Adipocyte (in vitro differentiated cells): ENCODE measurements at regions not wholly inside any gene's neighbourhood (a gene's known extent, or its start where the extent isn't known, plus 50 kb on each side); places are given as distances from the start of the nearest gene placed in this dataset.

Experiments used
- DNase-seq: peaks from one replicate; pipeline ENCODE4 v3.0.0-alpha.2; 2015; ENCODE audit warnings: low read depth
- H3K27me3 ChIP-seq: replicated peaks from 2 replicates; pipeline ENCODE4 v1.7.0; 2013; ENCODE audit warnings: mild to moderate bottlenecking, low read length, moderate library complexity; ENCODE audit not compliant: control insufficient read depth, insufficient read depth
- H3K36me3 ChIP-seq: 2 replicates; pipeline ENCODE4 v1.7.0; 2013; ENCODE audit warnings: low read length, mild to moderate bottlenecking, moderate library complexity; ENCODE audit not compliant: control insufficient read depth, insufficient read depth, severe bottlenecking
- H3K4me1 ChIP-seq: 2 replicates; pipeline ENCODE4 v1.7.0; 2013; ENCODE audit warnings: mild to moderate bottlenecking, low read length, moderate library complexity; ENCODE audit not compliant: control insufficient read depth, insufficient read depth
- H3K4me3 ChIP-seq: 2 replicates; pipeline ENCODE4 v1.7.0; 2013; ENCODE audit warnings: mild to moderate bottlenecking, low read length, moderate library complexity
- H3K9ac ChIP-seq: 2 replicates; pipeline ENCODE4 v1.7.0; 2013; ENCODE audit warnings: mild to moderate bottlenecking, low read length, moderate library complexity
- H3K9me3 ChIP-seq: 2 replicates; pipeline ENCODE4 v1.7.0; 2013; ENCODE audit warnings: mild to moderate bottlenecking, low read length, moderate library complexity; ENCODE audit not compliant: control insufficient read depth

GRCh38 chr19:16024266-16025107 lies 51.8 kb upstream of the TPM4 start:
- Histone ChIP-seq H3K4me1 (peaks cover 5% of the 10 kb centered on the region), H3K27me3 (peaks cover 9% of the 10 kb centered on the region), H3K9ac (no peak overlapping the region), H3K9me3 (no peaks in the 10 kb centered on the region), H3K4me3 (no peak overlapping the region), H3K36me3 (no peaks in the 10 kb centered on the region)
- no peak for DNase-seq

DNA sequence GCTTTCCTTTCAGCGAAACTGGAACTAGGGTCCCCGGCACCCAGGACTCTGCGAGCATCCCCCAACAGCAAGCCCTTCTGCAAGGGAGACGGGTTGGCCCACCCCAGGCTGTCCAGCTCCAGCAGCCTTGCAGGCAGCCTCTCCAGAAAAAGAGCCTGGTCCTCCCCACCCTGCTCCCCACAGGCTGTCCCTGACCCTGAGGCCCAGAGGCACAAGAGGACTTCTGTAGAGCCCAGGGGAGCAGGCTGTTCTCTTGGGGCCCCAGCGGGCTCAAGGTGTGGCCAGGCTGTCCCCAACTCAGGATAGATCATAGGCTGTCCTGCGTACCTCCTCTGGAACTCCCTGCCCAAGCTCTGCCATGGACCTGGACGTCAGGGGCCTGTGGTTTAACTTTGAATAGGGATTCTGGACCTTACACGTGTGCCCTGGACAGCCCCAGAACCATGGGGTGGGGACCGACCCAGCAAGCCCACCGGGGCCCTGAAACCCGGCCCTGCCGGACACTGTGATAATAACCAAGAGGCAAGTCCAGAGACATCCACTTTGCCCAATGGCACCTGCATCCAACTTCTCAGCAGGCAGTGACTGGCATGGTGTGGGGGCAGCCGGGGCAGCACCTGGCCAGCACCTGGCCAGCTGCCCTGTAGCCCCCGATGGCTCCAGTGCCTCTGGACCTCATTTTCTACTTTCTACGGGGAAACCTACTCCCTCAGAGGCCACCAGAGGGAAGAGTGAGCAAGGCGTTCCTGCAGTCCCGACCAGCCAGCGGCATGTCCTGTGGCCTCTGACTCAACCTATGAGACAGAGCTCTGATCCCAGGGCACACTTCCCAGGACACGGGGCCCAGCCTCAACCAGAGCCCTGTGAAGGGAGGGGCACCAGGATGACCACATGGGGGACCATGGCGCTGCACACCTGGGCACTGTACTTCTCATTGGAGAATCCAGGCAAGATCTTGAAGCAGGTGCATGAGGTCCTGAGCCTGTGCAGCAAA lies 50.9 kb upstream of the TPM4 start:
- DNase-seq: peak; percentile 65
- Histone ChIP-seq H3K36me3 (no peaks in the 10 kb centered on the region), H3K4me1 (peaks cover 5% of the 10 kb centered on the region), H3K9me3 (no peaks in the 10 kb centered on the region), H3K27me3 (peaks cover 9% of the 10 kb centered on the region), H3K9ac (no peak overlapping the region), H3K4me3 (no peak overlapping the region)

DNA sequence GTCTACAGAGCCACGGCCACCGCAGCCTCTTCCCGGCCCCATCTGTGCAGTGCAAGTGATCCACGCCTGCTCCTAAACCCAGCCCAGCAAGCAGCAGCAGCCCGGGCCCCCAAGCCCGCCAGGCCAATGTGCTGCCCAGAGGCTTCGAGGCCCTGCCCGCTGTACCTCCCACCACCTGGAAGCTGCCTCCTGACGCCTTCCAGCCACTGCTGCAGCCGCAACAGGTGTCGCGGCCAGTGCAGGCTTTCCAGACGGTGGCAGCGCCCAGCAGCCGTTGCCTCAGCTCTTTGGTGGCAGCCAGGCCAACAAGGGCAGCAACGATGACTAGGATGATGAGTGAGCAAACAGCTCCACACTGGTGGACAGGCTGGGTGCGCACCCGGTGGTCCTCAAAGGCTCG lies 50.2 kb upstream of the TPM4 start:
- no peak for DNase-seq
- no peak overlapping the region for H3K4me3 ChIP-seq
- peaks cover 5% of the 10 kb centered on the region for H3K4me1 ChIP-seq
- H3K27me3 ChIP-seq: peaks cover 9% of the 10 kb centered on the region
- H3K9ac ChIP-seq: no peak overlapping the region
- H3K9me3 ChIP-seq: no peaks in the 10 kb centered on the region
- H3K36me3 ChIP-seq: no peaks in the 10 kb centered on the region
